Activated CD8-positive, alpha-beta memory T cell treated with anti-CD3 and anti-CD28 coated beads for 4 hours (primary cell): ENCODE measurements at regions not wholly inside any gene's neighbourhood (a gene's known extent, or its start where the extent isn't known, plus 50 kb on each side); places are given as distances from the start of the nearest gene placed in this dataset.
"Not testable (repeated sequence)": the region's sequence is repeated elsewhere in the genome, so short reads cannot be mapped to it uniquely, and the experiment has no call there.

Experiments used
- DNase-seq, 2 donors: peaks; one replicate each; pipeline ENCODE4 v3.0.0-alpha.2; 2020; ENCODE audit warnings: low read depth in 2 of 2

DNA sequence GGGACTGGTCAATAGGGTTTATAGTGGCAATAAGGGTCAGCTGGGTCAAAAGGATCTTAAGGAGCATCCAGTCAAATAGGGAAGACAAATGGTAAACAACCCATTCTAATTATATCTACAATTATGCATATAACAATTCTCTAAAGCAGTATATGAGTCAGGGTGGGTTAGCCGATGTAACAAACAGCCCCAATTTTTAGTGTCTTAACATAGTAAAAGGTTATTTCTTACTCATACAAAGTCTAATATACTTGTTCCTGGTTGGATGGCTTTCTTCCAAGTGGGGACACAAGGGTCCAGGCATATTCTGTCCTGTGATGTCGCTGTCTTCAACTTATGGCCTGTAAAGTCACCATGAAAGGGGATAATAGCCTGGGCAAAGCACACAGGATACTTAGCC, 97.9 kb upstream of the GALNT15 start:
- no peak for DNase-seq

DNA sequence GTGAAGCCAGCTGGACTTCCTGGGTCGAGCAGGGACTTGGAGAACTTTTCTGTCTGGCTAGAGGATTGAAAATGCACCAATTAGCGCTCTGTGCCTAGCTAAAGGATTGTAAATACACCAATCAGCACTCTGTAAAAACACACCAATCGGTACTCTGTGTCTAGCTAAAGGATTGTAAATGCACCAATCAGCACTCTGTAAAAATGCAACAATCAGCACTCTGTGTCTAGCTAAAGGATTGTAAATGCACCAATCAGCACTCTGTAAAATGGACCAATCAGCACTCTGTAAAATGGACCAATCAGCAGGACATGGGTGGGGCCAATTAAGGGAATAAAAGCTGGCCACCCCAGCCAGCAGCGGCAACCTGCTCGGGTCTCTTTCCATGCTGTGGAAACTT, 97.3 kb upstream of the GALNT15 start:
- DNase-seq = not testable (repeated sequence)

DNA sequence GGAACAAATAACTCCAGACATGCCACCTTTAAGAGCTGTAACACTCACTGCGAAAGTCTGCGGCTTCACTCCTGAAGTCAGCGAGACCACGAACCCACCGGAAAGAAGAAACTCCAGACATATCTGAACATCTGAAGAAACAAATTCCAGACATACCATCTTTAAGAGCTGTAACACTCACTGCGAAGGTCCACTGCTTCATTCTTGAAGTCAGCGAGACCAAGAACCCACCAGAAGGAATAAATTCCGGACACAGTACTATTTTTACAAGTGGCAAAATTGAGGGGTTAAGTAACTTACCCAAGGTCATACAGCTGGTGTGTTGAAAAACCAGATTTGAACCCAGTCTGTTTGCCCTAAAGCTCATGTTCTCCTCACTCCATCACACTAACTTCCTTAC, 96.8 kb upstream of the GALNT15 start:
- not testable (repeated sequence) for DNase-seq

DNA sequence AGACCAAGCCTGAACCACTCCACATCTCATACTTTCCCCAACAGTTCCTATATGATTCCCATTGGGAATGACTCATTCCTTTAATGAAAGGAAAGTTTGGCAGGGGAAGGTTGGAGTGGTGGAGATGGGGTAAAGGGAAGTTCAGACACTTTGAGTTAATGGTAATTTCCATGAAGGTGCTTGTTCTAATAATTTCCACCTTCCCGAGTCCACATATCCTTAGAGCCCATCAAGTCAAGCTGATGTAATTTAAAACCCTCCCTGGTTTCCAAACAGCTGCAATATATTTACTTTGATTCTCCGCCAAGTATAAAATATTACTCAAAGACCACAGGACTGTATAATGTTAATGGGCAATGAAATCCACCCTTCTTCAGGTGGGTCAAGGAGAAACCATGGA, 95.0 kb upstream of the GALNT15 start:
- DNase-seq = no peak

DNA sequence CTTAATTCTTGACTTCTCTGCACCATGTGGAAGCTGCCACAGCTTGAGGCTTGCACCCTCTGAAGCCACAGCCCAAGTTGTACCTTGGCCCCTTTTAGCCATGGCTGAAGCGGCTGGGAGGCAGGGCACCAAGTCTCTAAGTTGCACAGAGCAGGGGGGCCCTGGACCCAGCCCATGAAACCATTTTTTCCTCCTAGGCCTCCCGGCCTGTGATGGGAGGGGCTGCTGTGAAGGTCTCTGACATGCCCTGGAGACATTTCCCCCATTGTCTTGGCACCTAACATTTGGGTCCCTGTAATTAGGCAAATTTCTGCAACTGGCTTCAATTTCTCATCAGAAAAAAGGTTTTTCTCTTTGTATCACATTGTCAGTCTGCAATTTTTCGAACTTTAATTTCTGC, 92.8 kb upstream of the GALNT15 start:
- no peak for DNase-seq

DNA sequence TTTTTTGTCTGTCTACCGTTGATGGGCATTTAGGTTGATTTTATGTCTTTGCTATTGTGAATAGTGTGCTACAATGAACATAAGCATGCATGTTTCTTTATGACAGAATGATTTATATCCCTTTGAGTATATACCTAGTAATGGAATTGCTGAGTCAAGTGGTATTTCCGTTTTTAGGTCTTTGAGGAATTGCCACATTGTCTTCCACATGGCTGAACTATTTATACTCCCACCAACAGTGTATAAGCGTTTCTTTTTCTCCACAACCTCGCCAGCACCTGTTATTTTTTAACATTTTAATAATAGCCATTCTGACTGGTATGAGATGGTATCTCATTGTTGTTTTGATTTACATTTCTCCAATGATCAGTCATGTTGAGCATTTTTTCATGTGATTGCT, 89.6 kb upstream of the GALNT15 start:
- DNase-seq = no peak

DNA sequence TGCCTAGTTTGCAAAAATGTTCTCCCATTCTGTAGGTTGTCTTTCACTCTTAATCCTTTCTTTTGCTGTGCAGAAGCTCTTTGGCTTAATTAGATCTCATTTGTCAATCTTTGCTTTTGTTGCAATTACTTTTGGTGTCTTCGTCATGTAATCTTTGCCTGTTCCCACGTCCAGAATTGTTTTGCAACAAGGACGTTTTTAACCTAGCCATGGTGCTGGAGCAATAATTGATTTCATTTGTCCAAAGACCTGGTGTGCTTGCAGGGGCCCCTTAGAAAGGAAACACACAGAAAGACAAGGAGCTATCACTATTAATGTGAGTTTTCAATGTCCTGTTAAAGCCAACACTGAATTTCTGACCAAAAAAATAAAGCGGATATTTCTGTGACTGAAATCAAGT, 89.1 kb upstream of the GALNT15 start:
- no peak for DNase-seq

DNA sequence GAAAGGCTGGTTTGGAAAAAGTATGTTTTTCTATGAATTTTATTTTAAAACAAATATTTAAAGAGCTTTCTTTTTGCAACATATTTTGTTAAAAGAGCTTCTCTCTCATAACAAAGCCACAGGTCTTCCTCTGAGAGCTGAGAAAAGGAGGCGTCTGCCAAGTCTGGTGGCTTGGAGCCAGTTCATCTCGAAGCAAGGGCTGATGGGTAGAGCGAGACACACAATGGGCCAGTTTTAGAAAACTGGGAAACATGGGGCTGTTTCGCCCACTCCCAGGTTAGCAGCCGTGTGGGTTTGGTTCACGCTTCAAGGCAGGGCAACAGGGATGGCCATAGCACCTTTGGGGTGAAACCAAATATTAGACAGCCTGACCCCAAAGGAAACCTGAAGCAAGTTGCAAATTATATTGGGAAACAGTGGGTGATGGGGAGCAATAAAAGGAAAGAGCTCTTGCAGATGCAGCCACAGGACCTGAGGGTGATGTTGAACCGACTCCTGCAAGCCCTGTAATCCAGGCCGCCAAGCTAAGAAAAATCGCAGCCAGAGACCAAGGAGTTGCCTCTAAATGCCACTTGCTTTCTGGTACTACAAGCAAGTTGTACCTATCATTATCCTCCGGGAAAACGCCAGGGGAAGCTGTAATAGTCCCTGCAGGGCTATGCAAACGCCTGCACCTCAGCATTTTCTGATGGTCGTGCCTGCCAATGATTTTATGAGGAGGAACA, 88.4 kb upstream of the GALNT15 start:
- no peak for DNase-seq

DNA sequence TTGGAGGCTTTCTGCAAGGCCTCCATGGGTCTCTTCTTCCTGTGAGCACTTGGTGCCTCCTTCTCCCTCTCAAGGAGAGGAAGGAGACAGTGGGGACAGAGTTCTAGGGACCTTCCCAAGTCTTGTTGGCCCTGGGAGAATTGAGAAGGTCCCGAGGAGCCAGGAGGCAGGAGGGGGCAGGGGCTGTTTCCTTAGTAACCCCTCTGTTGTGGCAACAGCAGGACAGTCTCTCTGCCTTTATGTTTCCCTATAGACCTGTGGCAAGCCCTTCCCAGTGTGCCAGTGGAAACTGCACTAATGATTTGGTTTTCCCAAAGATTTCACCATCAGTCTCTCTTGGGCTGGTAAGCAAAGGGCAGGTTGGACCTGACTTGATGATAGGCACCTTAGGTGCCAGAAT, 87.8 kb upstream of the GALNT15 start:
- no peak for DNase-seq

DNA sequence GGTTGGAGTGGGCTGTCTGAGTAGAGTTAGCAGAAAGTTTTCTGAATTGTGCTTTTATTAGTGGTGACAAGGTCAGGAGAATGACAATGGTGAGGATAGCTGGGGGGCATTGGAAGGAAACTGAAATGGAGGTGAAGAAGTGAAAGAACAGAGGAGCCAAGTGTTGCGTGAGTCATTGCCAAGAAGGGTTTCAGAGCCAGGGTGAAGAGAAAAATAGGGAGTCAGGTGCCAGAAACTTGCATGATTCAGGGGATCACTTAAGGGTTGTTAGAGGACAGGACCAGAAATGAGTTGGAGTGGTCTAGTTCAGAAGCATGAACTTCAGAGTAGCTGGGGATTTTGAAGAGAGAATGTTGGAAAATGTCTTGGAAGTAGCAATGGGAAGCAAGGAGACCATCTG, 86.0 kb upstream of the GALNT15 start:
- DNase-seq = no peak

DNA sequence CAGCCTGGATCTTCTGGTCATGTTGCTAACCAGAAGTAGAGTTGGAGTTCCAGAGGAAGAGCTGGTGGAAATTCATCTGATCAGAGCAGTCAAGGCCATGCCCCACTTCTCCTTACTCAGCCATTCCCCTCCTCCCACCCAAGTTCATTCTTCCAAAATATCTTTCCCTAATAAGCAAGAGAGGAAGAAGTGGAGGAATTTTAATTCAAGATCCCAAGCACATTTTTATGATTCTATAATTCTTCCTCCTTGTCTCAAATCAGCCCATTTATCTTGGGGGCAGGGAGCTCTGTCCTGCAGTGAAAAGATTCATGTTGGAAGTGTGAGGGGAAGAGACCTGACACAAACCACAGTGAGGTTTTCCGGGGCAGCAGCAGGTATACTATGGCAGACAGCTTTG, 85.0 kb upstream of the GALNT15 start:
- no peak for DNase-seq

DNA sequence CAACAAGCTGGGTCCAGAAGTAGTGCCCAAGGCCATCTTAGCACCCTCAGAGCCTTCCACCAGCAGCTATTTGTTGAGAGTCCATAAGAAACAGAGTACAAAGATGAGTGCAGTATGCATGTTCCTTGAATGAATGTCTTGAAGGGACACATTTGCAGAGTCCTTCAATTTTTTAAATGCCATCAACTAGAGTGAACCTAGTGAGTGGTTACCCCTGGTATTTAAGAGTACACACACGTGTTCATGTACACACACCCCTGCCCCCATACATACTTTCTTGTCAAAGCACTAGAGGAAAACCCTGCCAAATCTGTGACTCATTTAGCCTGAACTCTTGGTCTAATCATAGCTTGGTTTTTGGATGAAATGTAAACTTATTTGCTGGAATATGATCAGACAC, 84.5 kb upstream of the GALNT15 start:
- DNase-seq = no peak

DNA sequence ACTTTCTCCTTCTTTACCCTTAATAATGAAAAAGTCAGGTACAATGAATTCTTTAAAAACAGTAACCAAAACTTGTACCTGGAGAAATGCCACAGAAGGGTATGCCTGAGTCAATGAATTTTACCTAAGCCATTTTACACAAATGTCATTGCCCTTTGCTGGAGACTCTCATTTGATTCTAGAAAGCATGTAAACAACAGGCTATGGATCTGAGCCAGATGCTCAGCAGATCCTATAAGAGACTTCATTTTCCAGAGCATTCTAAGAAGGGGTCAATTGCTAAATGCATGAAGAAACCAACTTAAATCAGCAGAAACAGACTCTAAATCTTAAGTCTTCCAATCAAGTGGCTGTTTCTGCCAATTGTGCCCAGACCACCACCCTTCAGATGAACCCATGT, 83.8 kb upstream of the GALNT15 start:
- DNase-seq = no peak

DNA sequence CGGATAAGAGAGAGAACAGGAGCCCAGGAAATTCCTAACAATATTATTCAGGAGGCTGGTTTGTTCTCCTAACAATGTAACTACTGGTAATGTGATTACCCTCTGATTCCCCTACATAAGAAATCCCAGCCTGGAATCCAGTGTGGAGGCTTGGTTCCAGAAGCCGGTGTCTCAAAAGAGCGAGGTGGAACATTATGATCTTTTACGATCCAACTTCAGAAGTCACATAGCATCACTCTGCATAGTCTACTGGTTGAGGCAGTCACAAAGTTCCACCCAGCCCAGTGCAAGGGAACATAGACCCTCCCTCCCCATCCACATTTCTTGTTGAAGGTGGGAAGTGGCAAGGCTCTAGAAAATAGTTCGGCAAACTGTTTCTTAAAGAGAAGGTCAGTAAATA, 81.6 kb upstream of the GALNT15 start:
- no peak for DNase-seq

DNA sequence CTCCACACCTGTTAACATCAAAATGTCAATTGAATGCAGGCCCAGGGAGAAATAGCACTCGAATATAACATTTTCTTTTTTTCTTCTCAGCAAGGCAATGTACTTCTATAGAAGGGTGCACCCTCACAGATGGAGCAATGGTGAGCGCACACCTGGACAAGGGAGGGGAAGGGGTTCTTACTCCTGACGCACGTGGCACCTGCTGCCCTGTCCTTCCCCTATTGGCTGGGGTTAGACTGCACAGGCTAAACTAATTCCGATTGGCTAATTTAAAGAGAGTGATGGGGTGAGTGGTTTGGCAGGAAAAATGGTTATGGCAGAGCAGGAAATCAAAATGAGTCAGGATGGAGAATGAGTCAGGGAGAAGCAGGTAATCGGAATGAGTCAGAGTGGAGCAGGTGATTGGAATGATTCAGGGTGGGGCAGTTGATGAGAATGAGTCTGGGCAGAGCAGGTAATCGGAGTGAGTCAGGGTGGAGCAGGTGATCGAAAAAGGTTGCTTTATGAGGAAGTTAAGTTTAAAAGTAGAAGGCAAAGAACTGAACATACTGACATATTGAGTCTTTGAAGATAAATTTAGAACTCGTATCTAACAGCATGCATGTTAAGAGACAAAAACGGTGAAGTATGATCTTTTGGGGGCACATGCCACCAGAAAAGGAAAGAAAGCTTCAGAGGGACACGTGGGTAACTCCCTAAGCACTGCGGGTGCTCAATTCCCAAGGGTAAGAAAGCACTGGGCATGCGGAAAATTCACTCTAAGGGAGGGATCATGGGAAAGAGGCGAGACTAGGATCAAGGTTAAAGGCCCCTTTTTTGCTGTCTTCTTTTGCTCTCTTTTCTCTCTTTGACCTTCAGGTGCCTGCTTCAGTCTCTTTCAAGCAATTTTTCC, 72.9 kb upstream of the GALNT15 start:
- no peak for DNase-seq

DNA sequence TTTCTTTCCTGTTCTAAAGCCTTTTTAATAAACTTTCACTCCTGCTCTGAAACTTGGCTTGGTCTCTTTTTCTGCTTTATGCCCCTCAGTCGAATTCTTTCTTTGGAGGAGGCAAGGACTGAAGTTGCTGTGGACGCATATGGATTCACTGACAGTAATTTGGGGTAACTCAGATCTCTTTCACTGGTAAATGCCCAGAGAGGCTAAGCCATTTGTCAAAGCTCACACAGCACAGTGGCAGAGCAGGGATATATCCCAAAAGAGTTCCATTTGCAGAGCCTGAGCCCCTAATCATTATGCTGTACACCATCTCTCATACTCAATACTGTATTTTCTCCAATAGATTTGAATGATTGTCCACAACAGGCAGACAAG, 72.3 kb upstream of the GALNT15 start:
- DNase-seq = no peak

DNA sequence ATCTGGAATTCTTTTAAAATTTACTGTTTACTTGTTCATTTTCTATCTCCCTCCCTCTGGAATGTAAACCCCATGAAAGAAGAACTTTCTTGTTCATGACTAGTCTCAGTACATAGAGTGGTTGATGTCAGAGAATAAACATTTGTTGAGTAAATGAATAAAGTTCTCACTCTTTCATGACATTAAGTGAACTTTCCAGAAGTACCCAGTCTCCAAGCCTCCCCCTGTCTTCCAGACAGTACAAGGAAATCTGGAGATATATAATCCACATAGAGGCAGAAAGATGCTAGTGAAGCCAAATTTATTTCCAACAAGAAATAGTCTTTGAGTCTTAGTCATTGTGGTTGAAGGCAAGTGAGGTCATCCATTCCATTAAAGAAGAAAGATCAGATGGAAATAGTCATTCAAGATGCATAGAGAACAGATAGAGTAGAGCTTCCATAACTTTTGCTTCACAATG, 71.5 kb upstream of the GALNT15 start:
- DNase-seq = no peak

DNA sequence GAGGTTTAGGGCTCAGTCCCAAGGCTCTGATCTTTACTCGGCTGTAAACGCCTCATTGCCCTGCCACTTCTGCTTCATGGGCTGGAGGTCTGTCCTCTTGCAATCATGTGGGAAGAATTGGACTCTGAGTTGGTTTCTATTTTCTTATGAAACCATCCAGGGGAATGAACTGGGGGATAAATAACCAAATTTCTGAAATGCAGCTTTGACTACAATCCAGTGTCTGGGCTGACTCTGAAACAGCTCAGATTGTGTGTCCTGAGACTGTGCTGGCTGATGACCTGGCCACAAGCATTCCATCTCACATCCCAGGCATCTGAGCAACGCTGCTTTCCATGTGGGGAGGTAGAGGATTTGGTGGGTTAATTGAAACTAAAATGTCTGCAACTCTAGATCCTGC, 71.0 kb upstream of the GALNT15 start:
- DNase-seq = no peak

DNA sequence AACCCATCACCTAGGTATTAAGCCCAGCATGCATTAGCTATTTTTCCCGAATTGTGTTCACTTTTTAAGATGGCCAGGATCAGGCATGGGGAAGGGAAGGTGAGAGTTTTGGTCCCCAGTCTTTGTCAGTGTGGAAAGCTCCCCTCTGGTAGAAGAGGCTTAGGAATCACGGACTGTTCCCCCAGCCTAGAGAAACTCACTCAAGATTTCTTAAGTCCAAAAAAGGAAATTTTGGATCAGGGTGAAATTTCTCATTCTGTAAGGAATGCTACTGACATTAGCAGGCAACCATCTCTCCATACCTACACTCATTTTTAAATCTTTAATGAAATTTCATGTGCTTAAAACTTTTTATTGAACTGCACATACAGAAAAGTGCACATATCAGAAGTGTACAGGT, 70.3 kb upstream of the GALNT15 start:
- DNase-seq = no peak

DNA sequence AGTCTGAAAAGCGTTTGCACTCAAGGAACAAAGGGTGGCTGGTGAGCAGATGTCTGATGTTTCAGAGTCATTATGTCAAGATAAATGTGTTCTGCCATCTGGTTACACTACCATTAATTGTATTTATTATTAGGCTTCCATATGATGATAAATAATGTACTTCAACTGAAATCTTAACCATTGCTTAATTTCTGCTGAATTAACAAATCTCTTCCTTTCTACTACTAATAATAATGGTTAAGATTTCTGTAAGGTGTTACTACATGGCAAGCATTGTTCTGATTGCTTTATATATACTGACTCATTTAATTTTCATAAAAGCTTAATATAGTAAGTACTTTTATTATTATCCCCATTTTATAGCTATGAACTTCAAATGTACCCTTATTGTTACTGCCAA, 68.4 kb upstream of the GALNT15 start:
- no peak for DNase-seq

DNA sequence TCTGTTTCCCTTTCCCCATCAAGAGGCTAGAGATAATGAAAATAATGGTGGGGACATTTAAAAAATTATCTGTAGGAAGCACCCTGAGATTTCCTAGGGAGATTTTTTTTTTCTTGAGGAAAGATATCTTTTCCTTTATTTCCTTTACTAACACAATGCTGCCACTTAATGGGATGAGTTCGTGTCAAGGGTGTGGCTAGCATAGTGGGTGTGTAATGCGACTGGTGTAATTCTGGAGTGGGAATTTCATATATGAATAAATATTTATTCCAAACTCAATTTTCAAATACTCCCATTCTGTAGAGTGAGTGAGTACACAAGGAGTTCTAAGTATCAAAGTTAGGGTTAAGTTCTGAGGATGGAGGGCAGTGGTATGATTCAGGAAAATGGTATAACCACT, 66.1 kb upstream of the GALNT15 start:
- no peak for DNase-seq

DNA sequence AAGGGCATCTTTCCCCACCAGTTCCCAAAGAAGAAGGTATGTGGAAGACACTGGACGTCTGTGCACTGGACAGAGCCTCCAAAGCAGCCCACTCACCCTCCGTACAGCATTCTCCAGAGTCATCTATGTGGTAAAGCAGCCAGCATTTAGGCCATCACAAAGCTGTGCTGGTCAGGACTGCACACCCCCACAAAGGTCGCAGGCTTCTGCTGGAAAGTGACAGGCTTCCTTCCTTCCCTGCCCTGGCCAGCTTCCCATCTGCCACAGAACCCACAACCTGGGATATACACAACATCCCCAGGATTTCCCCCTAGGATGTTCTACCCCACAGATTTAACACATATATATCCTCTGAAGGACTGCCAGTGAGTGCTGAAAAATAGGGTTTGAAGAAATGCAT, 64.6 kb upstream of the GALNT15 start:
- no peak for DNase-seq

DNA sequence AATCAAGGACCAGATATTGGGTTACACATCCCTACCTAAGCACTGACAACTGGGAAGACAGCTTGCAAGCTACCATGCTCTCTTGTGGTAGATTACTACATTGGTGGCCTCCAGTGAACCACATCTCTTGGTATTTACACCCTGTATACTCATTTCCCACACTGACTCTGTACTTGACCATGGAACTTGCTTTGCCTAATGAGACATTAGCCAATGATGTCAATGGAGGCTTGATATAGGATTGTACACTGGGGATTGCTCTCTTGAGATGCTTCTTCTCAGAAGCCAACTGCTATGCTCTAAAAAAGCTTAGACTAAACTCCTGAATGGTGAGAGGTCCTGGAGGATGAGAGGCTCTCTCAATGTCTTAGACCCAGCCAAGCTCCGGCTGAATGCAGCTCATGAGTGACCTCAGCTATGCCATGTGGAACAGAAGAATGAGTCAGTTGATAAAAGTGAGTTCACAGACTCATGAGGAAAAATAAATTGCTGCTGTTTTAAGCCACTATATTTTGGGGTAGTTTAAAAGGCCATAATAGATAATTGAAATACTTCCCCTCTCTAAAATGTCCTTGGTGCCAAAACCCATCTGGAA, 61.5 kb upstream of the GALNT15 start:
- DNase-seq = no peak
